DMS153 (cell line): ENCODE measurements at regions not wholly inside any gene's neighbourhood (a gene's known extent, or its start where the extent isn't known, plus 50 kb on each side); places are given as distances from the start of the nearest gene placed in this dataset.
"Not testable (repeated sequence)": the region's sequence is repeated elsewhere in the genome, so short reads cannot be mapped to it uniquely, and the experiment has no call there.

Experiments used
- DNase-seq: peaks from one replicate; lab custom pipeline; 2025; lab: John Stamatoyannopoulos, UW

- no peak for DNase-seq
Measured at GRCh38 chr11:127844876-127845275, 742.5 kb downstream of the ETS1 start.

DNA sequence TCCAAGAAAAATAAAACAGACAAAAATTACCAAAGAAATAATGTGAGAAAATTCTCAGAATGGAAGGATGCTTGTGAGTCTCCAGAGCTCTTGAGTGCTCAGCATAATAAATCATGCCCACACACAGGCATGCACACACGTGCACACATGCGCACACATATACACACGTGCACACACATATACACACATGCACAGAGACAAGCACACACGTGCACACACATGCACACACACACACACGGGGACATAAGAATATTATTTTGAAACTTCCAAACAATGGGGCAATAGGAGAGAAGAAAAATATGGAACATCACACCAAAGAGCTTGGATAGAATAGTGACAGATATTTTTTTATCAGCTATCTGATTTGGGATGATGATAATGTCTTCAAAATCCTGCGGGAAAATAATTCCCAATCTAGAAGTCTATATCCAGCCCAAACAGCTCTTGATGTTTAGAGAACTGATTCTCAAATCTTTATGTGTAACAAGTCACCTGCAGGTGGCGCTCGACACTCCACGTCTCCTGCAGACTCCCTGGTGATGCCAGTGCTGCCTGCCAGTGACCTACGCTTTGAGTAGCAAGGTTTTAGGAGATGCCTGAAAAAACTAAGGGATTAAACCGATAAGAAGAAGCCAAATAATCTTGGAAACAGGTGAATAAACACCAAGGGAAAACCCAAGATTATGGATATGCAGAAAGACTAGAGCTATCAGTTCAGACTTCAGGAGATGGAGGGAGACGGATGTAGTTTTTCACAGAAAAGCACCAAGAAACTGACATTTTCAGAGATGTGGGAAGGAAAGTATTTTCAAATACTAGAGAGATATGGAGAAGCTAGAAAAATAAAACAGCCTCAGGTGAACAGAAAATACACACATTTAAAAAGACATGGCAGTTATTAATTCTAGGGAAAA, 743.6 kb downstream of the ETS1 start:
- DNase-seq, result peak; percentile 64

DNA sequence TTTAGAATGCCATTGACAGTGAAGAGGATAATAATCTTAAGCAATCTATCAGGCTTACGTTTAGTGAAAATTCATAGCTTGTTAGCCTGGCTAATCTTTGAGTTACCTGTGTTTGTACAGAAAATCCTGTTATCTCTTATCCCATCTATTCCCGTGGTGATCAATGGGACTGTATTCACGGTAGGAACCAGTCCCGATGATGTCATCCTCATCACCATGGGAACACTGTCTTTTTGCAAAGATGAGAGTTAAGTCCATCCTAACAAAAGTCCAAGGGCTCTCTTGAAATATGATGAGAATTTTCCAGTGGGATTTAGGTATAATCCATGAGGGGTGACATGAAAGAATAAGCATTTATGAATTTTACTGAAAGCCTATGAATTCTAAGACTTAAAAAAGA, 762.2 kb downstream of the ETS1 start:
- no peak for DNase-seq

DNA sequence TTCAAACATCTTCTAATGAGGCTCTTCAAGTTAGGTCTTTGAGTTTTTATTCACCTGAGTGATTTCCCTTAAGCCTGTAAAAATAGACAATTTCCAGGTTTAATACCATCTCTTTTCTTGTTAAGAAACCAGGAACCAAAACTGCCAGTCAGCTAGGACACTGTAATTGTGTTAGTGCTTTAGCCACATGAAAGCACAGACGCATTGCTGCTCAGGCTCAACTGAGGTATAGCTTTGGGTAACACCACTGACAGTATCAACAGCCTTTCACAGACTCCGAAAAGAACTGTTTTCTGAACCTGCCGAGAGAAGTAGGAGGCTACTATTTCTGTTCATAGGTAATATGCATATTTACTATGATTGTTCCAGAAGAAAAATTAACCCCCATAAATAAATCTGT, 768.7 kb downstream of the ETS1 start:
- no peak for DNase-seq

- DNase-seq, result no peak
Measured at GRCh38 chr11:127816962-127817361, 770.4 kb downstream of the ETS1 start.

- no peak for DNase-seq
Measured at GRCh38 chr11:127815331-127815730, 772.0 kb downstream of the ETS1 start.

DNA sequence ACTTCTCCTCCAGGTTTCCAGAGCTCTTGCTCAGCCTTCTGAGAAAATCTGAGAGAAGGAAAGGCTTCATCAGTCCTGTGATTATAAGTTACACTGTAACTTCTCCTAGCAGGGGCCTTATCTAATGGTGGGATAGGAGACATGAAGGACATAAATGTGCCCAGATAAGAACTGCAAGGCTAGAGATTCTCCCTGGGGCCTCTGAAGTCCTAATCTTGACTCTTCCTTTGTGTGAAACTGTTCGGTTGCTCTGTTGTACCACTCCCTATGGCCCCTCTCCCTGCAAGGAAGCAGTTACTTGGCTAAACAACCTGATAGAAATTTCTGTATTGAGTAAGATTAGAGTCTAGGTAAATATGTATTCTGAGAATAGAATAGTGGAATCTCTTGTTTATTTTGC, 780.9 kb downstream of the ETS1 start:
- no peak for DNase-seq

DNA sequence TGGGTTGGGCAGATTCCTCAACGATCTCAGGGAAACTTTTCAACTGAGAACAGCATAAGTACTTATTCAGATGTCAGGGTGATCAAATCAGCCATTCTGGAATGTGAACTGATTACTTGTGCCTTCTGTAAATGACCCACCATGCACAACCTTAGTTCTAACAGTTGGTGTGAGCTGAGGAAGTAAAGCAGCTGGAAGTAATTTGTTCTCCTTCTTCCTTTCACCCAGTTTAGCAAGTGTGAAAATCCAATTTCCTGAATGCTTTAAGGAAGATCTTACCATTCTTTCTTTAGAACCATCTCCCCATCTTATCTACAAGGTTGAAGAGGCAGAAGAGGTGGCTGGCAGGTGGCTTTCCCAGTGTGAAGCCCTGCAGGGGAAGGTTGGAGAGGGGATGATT, 781.6 kb downstream of the ETS1 start:
- DNase-seq, result no peak

- DNase-seq, result no peak
Measured at GRCh38 chr11:127804747-127805400, 782.5 kb downstream of the ETS1 start.

GRCh38 chr11:127803755-127804154, 783.6 kb downstream of the ETS1 start:
- DNase-seq, result no peak

GRCh38 chr11:127800989-127801688, 786.2 kb downstream of the ETS1 start:
- no peak for DNase-seq

- DNase-seq, result no peak
Measured at GRCh38 chr11:127795326-127795725, 792.0 kb downstream of the ETS1 start.

DNA sequence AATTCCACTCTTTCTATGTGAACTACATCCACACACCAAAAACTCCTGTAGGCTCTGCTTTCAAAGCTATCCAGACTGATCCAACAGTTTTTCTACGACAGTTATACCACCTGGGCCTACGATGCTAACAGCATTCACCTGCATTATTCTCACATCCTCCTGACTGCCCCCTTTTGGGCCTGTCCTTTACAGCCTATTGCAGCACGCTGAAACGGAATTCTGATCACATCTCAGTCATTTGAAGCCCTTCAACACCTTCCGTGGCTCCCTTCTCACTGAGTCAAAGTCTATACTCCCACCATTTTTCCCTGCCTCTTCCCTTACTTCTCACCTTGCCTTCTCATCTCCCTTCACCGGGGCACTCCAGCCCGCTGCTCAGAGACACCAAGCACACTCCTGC, 791.3 kb upstream of the KIRREL3 start:
- DNase-seq, result no peak

DNA sequence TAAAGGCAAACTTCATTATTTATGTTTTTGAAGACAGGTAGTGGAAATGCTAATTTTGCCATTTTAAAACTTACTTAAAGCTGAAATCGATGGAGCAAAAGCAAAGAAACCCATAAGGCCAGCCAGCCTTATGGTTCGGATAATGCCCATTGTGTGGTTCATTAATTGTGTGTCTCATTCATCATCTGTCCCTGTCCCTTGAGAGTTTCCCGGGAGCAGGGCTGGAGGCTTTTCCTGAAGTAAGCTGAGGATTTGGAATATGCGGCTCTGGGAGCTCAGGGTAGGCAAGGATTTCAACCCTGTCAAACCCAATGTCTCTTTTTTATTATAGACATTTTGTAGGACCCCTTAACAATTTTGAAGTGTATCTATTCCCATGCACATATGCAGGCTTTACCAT, 790.0 kb upstream of the KIRREL3 start:
- no peak for DNase-seq

GRCh38 chr11:127789927-127790326, 789.4 kb upstream of the KIRREL3 start:
- DNase-seq, result peak; percentile 70

- DNase-seq, result not testable (repeated sequence)
Measured at GRCh38 chr11:127772938-127773337, 772.4 kb upstream of the KIRREL3 start.

DNA sequence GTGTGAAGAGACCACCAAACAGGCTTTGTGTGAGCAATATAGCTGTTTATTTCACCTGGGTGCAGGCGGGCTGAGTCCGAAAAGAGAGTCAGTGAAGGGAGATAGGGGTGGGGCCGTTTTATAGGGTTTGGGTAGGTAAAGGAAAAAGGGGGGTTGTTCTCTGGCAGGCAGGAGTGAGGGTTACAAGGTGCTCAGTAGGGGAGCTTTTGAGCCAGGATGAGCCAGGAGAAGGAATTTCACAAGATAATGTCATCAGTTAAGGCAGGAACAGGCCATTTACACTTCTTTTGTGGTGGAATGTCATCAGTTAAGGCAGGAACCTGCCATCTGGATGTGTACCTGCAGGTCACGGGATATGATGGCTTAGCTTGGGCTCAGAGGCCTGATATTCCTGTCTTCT, 768.4 kb upstream of the KIRREL3 start:
- not testable (repeated sequence) for DNase-seq

- no peak for DNase-seq
Measured at GRCh38 chr11:127766734-127767133, 766.2 kb upstream of the KIRREL3 start.

- no peak for DNase-seq
Measured at GRCh38 chr11:127738771-127739286, 738.3 kb upstream of the KIRREL3 start.

DNA sequence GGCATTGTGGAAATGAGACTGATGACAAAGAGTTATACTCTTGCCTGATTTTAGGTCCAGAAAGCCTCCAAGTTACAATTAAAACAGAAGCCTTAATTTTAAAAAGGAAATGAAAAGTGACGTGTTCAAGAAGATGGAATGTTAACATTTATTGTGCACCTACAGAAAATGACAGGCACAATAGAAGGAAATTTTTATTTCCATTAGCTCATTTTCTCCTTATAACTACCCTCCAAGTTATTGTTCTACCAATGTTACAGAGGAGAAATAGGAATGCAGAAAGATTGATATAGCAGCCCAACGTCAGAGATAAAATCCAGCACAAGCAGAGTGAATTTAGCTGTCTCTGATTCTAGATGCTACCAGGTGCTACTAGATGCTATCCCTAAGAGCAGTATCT, 736.9 kb upstream of the KIRREL3 start:
- DNase-seq, result no peak

GRCh38 chr11:127733552-127733951, 733.0 kb upstream of the KIRREL3 start:
- no peak for DNase-seq

DNA sequence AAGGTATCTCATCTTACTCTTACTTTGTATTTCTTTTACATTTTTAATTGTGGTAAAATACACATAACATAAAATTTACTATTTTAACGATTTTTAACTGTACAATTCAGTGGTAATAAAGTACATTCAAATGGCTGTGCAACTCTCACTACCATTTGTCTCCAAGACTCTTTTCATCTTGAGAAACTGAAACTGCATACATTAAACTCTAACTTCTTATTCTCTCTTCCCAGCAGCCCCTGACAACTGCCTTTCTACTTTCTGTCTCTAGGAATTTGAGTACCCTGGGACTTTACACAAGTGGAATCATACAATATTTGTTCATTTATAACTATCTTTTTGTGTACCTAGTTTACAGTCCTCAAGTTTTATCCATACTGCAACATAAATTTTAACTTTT, 725.8 kb upstream of the KIRREL3 start:
- no peak for DNase-seq

- DNase-seq, result no peak
Measured at GRCh38 chr11:127723714-127724113, 723.1 kb upstream of the KIRREL3 start.
